Stromal cell of bone marrow (primary cell): ENCODE measurements at regions not wholly inside any gene's neighbourhood (a gene's known extent, or its start where the extent isn't known, plus 50 kb on each side); places are given as distances from the start of the nearest gene placed in this dataset.

ENCODE experiments used
- DNase-seq: peaks from one replicate; pipeline ENCODE4 v3.0.0-alpha.2; 2012; ENCODE audit warnings: low read depth

- DNase-seq: no peak
Observed at GRCh38 chr22:49284056-49284784, 543.5 kb downstream of the BRD1 start.

- DNase-seq: no peak
Observed at GRCh38 chr22:49282596-49282995, 545.1 kb downstream of the BRD1 start.

- DNase-seq: no peak
Observed at GRCh38 chr22:49281467-49282340, 546.0 kb downstream of the BRD1 start.

GRCh38 chr22:49278340-49278739 is 549.3 kb downstream of the BRD1 start:
- no peak for DNase-seq

- DNase-seq: no peak
Observed at GRCh38 chr22:49276567-49276966, 551.1 kb downstream of the BRD1 start.

GRCh38 chr22:49274754-49275380 is 552.8 kb downstream of the BRD1 start:
- no peak for DNase-seq

- no peak for DNase-seq
Observed at GRCh38 chr22:49272546-49273125, 555.0 kb downstream of the BRD1 start.

GRCh38 chr22:49271831-49272230 is 555.8 kb downstream of the BRD1 start:
- no peak for DNase-seq

GRCh38 chr22:49271369-49271727 is 556.3 kb downstream of the BRD1 start:
- DNase-seq: no peak

- DNase-seq: no peak
Observed at GRCh38 chr22:49270595-49271368, 556.9 kb downstream of the BRD1 start.

- DNase-seq: no peak
Observed at GRCh38 chr22:49269928-49270327, 557.7 kb downstream of the BRD1 start.

- DNase-seq: no peak
Observed at GRCh38 chr22:49269371-49269770, 558.3 kb downstream of the BRD1 start.

- DNase-seq: no peak
Observed at GRCh38 chr22:49268924-49269323, 558.7 kb downstream of the BRD1 start.

- DNase-seq: no peak
Observed at GRCh38 chr22:49267996-49268395, 559.7 kb downstream of the BRD1 start.

- no peak for DNase-seq
Observed at GRCh38 chr22:49266561-49267519, 560.8 kb downstream of the BRD1 start.

- DNase-seq: no peak
Observed at GRCh38 chr22:49264696-49265095, 563.0 kb downstream of the BRD1 start.

- DNase-seq: no peak
Observed at GRCh38 chr22:49263101-49263500, 564.6 kb downstream of the BRD1 start.

GRCh38 chr22:49262167-49262566 is 565.5 kb downstream of the BRD1 start:
- DNase-seq: no peak

GRCh38 chr22:49261616-49262015 is 566.1 kb downstream of the BRD1 start:
- DNase-seq: no peak
